Keratinocyte (primary cell): ENCODE measurements at regions not wholly inside any gene's neighbourhood (a gene's known extent, or its start where the extent isn't known, plus 50 kb on each side); places are given as distances from the start of the nearest gene placed in this dataset.
"Not testable (repeated sequence)": the region's sequence is repeated elsewhere in the genome, so short reads cannot be mapped to it uniquely, and the experiment has no call there.

Source experiments
- DNase-seq: peaks from one replicate; pipeline ENCODE4 v3.0.0-alpha.2; 2011; ENCODE audit warnings: low read depth, missing footprints, low spot score
- FAIRE-seq: peaks from 2 replicates; lab custom pipeline; 2011; peaks lifted over from hg19 to GRCh38; lab: Jason Lieb, UNC
- H2AFZ ChIP-seq: 2 replicates; pipeline ENCODE4 v1.6.0; 2012; ENCODE audit warnings: low read length, control low read depth, inconsistent platforms; ENCODE audit not compliant: control insufficient read depth
- H3K27ac ChIP-seq: 2 replicates; pipeline ENCODE4 v1.5.1; 2011; ENCODE audit warnings: low read length; ENCODE audit not compliant: control insufficient read depth, insufficient read depth
- H3K27me3 ChIP-seq: 3 replicates; pipeline ENCODE4 v1.6.0; 2011; ENCODE audit warnings: low read length; ENCODE audit not compliant: control insufficient read depth, insufficient read depth; ENCODE audit errors: extremely low read depth
- H3K36me3 ChIP-seq, 2 experiments: 2 replicates in 1 of 2; 3 replicates in 1 of 2; pipeline ENCODE4 v1.5.1; 2011; ENCODE audit warnings: low read length in 2 of 2, mild to moderate bottlenecking in 1 of 2; ENCODE audit not compliant: control insufficient read depth in 2 of 2, insufficient read depth in 2 of 2; ENCODE audit errors: extremely low read depth in 1 of 2
- H3K4me1 ChIP-seq: 3 replicates; pipeline ENCODE4 v1.5.1; 2011; ENCODE audit warnings: low read length; ENCODE audit not compliant: control insufficient read depth, insufficient read depth; ENCODE audit errors: extremely low read depth
- H3K4me2 ChIP-seq: 3 replicates; pipeline ENCODE4 v1.6.0; 2011; ENCODE audit warnings: low read depth, low read length; ENCODE audit not compliant: control insufficient read depth, insufficient read depth; ENCODE audit errors: extremely low read depth
- H3K4me3 ChIP-seq, 3 experiments: fragments of 200-600 bp in 1 of 3; sonication (generic) in 1 of 3; 2 replicates in 2 of 3; 3 replicates in 1 of 3; pipeline ENCODE4 v1.5.1; 2011 to 2016; ENCODE audit warnings: low read length in 3 of 3, mild to moderate bottlenecking in 3 of 3, control low read depth in 2 of 3, inconsistent platforms in 1 of 3, low read depth in 1 of 3, mixed read lengths in 1 of 3, mixed run types in 1 of 3, moderate library complexity in 1 of 3; ENCODE audit not compliant: control insufficient read depth in 2 of 3, insufficient read depth in 2 of 3; ENCODE audit errors: extremely low read depth in 1 of 3
- H3K79me2 ChIP-seq: 2 replicates; pipeline ENCODE4 v1.6.0; 2012; ENCODE audit warnings: low read length; ENCODE audit not compliant: control insufficient read depth, insufficient read depth
- H3K9ac ChIP-seq: 3 replicates; pipeline ENCODE4 v1.6.0; 2011; ENCODE audit warnings: low read length; ENCODE audit not compliant: control insufficient read depth, insufficient read depth; ENCODE audit errors: extremely low read depth
- H3K9me1 ChIP-seq: 3 replicates; pipeline ENCODE4 v1.6.0; 2011; ENCODE audit warnings: low read length; ENCODE audit not compliant: control insufficient read depth, insufficient read depth; ENCODE audit errors: extremely low read depth
- H3K9me3 ChIP-seq: 2 replicates; pipeline ENCODE4 v1.5.1; 2012; ENCODE audit warnings: low read depth, low read length; ENCODE audit not compliant: control insufficient read depth
- H4K20me1 ChIP-seq: 3 replicates; pipeline ENCODE4 v1.6.0; 2011; ENCODE audit warnings: low read length; ENCODE audit not compliant: control insufficient read depth, insufficient read depth; ENCODE audit errors: extremely low read depth
- dilution Hi-C: fragments of 300-500 bp; cut with MboI; formaldehyde crosslinking; loops from one replicate; pipeline ENCODE4 v1.7.0; 2020; ENCODE audit warnings: low sequenced_read_pairs; ENCODE audit not compliant: extremely low pct_ligation_motif_present

DNA sequence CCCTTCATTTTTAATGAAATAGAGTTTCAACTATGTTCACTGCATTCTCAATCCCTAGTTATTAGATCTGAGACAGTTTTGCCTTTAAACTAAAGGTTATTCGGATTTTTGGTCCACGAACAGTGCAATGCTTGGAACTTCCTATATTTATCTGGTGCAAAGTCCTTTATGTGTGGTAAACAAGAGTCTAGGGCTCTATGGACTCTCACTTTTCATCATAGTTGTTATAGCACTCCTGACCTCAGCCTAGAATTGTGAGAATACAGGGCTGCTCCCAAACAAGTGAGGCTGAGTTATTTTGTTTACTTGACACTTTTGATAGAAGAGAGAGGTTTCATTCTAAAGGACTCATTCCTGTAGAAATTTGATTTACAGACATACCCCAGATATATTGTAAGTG, 692.1 kb downstream of the TTLL7 start:
- H3K79me2 ChIP-seq, H3K9me1 ChIP-seq, H3K9me3 ChIP-seq, H3K4me3 ChIP-seq, H3K9ac ChIP-seq, H3K27me3 ChIP-seq, dilution Hi-C loops, H4K20me1 ChIP-seq, H3K4me2 ChIP-seq, H3K4me1 ChIP-seq, H3K36me3 ChIP-seq, H3K27ac ChIP-seq, H2AFZ ChIP-seq, DNase-seq: not testable (repeated sequence)
- peak; percentile 63 for FAIRE-seq

- dilution Hi-C loops = not testable (repeated sequence)
Measured at GRCh38 chr1:83295594-83295993, 703.3 kb downstream of the TTLL7 start.

DNA sequence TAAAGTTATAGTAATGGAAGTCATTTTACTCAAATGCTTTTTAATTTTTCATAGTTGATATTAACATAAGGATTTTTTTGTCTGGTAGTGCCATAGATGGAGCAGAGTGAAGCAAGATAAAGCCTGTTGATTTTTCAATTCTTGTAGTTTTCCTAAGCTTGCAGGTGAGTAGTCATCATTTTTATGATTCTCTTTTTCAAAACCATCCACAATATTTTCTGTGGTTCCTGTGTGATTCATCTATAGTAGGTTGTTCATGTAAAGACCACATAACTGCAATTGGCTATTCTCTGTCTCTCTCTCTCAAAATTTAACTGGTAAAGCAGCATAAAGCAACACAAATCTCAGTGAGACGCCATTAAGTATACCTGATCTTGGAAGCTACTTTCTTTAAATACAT, 711.5 kb downstream of the TTLL7 start:
- DNase-seq, FAIRE-seq, H3K4me3 ChIP-seq, H3K36me3 ChIP-seq, H4K20me1 ChIP-seq, dilution Hi-C loops, H3K9ac ChIP-seq, H3K27me3 ChIP-seq, H3K27ac ChIP-seq, H3K9me3 ChIP-seq, H2AFZ ChIP-seq, H3K79me2 ChIP-seq, H3K9me1 ChIP-seq, H3K4me1 ChIP-seq, H3K4me2 ChIP-seq: not testable (repeated sequence)

More at GRCh38 chr1:83295594-83295993, 703.3 kb downstream of the TTLL7 start:
- not testable (repeated sequence) for DNase-seq, H3K79me2 ChIP-seq, H4K20me1 ChIP-seq, H3K9me3 ChIP-seq, H3K4me3 ChIP-seq, H3K27ac ChIP-seq, H3K36me3 ChIP-seq, H3K9ac ChIP-seq, H3K4me1 ChIP-seq, H3K4me2 ChIP-seq, H2AFZ ChIP-seq, H3K9me1 ChIP-seq, H3K27me3 ChIP-seq
- peak; percentile 84 for FAIRE-seq

DNA sequence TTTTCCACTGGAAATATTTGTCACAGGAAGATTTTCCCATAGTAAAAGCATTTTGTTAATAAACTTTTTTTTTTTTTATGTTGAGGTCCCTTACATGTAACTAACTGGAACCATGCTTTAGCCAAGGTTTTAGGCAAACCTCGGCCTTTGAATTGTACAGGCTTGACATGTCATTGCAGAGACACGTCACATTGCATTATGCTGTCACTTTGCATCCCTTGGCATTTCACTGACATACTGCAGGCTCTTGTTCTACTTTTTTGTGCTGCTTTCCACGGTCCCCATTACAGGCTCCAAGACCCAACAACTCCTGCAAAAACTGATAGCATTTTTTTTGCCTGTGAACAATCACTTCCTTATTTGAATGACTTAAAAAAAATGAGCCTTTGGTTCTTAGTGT, 724.3 kb downstream of the TTLL7 start:
- H3K4me2 ChIP-seq, dilution Hi-C loops, DNase-seq, H4K20me1 ChIP-seq, H3K9ac ChIP-seq, H3K9me1 ChIP-seq, H3K27me3 ChIP-seq, H3K9me3 ChIP-seq, H3K4me1 ChIP-seq, H3K79me2 ChIP-seq, H2AFZ ChIP-seq, FAIRE-seq, H3K36me3 ChIP-seq, H3K4me3 ChIP-seq, H3K27ac ChIP-seq: not testable (repeated sequence)

- H3K27me3 ChIP-seq, H4K20me1 ChIP-seq, H3K9me3 ChIP-seq, H3K79me2 ChIP-seq, DNase-seq, H3K4me1 ChIP-seq, H2AFZ ChIP-seq, H3K27ac ChIP-seq, H3K4me2 ChIP-seq, H3K4me3 ChIP-seq, H3K36me3 ChIP-seq, dilution Hi-C loops, H3K9me1 ChIP-seq, H3K9ac ChIP-seq: not testable (repeated sequence)
- peak; percentile 5 for FAIRE-seq
Measured at GRCh38 chr1:83272484-83272883, 726.4 kb downstream of the TTLL7 start.
